ENCODE measurements at regions not wholly inside any gene's neighbourhood (a gene's known extent, or its start where the extent isn't known, plus 50 kb on each side); places are given as distances from the start of the nearest gene placed in this dataset.

- H3K4me3 ChIP-seq, result no peak overlapping the region
- TF ChIP-seq CTCF (IDR thresholded peaks at IDR 0.05), result no peak
- no peaks in the 10 kb centered on the region for H3K36me3 ChIP-seq (ENCODE audit: insufficient read depth in 1 of 2, low read depth in 1 of 2)
- no peak overlapping the region for H3K27ac ChIP-seq
- H3K4me1 ChIP-seq, result no peaks in the 10 kb centered on the region
- DNase-seq (no peak), ATAC-seq (no peak)
- H3K9me3 ChIP-seq, result no peaks in the 10 kb centered on the region
- no peaks in the 10 kb centered on the region for H3K27me3 ChIP-seq (ENCODE audit: insufficient read depth in 3 of 3, low read length in 2 of 3)
- intact Hi-C loops (cut with DNase I), result no loop called here
- WGBS, 3 donors, result 23 to 40% (median 33%) methylated on average over 6 of the region's 6 CpGs
Measured at GRCh38 chr6:82568290-82568993, 204.8 kb downstream of the TPBG start.

- 69 to 85% (median 75%) methylated on average over 1 of the region's 1 CpG for WGBS, 3 donors
- no peak for ATAC-seq
Measured at GRCh38 chr6:82569022-82569421, 205.4 kb downstream of the TPBG start.

GRCh38 chr6:82570083-82570482 is 206.5 kb downstream of the TPBG start:
- Histone ChIP-seq H3K4me1 (no peaks in the 10 kb centered on the region), H3K27me3 (ENCODE audit: insufficient read depth in 3 of 3, low read length in 2 of 3) (no peaks in the 10 kb centered on the region), H3K9me3 (no peaks in the 10 kb centered on the region), H3K27ac (no peak overlapping the region), H3K36me3 (ENCODE audit: insufficient read depth in 1 of 2, low read depth in 1 of 2) (no peaks in the 10 kb centered on the region), H3K4me3 (no peak overlapping the region)
- no peak for DNase-seq
- intact Hi-C loops (cut with DNase I), result no loop called here
- TF ChIP-seq CTCF (IDR thresholded peaks at IDR 0.05), result no peak
- ATAC-seq, result no peak
- 59 to 71% (median 64%) methylated on average over 3 of the region's 3 CpGs for WGBS, 3 donors

More at GRCh38 chr6:82569022-82569421, 205.4 kb downstream of the TPBG start:
- intact Hi-C loops (cut with DNase I), result no loop called here
- no peak for TF ChIP-seq CTCF (IDR thresholded peaks at IDR 0.05)
- no peaks in the 10 kb centered on the region for H3K27me3 ChIP-seq (ENCODE audit: insufficient read depth in 3 of 3, low read length in 2 of 3)
- no peak overlapping the region for H3K4me3 ChIP-seq
- no peak overlapping the region for H3K27ac ChIP-seq
- no peaks in the 10 kb centered on the region for H3K36me3 ChIP-seq (ENCODE audit: insufficient read depth in 1 of 2, low read depth in 1 of 2)
- no peak for DNase-seq
- H3K9me3 ChIP-seq, result no peaks in the 10 kb centered on the region
- H3K4me1 ChIP-seq, result no peaks in the 10 kb centered on the region

- H3K36me3 ChIP-seq (ENCODE audit: insufficient read depth in 1 of 2, low read depth in 1 of 2), result no peaks in the 10 kb centered on the region
- no peak overlapping the region for H3K27ac ChIP-seq
- no peaks in the 10 kb centered on the region for H3K4me1 ChIP-seq
- DNase-seq (no peak), ATAC-seq (no peak)
- no peak for TF ChIP-seq CTCF (IDR thresholded peaks at IDR 0.05)
- WGBS, 3 donors, result 77 to 86% (median 85%) methylated on average over 2 of the region's 2 CpGs
- intact Hi-C loops (cut with DNase I), result no loop called here
- H3K27me3 ChIP-seq (ENCODE audit: insufficient read depth in 3 of 3, low read length in 2 of 3), result no peaks in the 10 kb centered on the region
- no peak overlapping the region for H3K4me3 ChIP-seq
- H3K9me3 ChIP-seq, result no peaks in the 10 kb centered on the region
Measured at GRCh38 chr6:82571455-82571854, 207.8 kb downstream of the TPBG start.

Data from psoas muscle (tissue), 7 donors.